Fibroblast of lung (primary cell): ENCODE measurements at regions not wholly inside any gene's neighbourhood (a gene's known extent, or its start where the extent isn't known, plus 50 kb on each side); places are given as distances from the start of the nearest gene placed in this dataset.

ENCODE experiments used
- DNase-seq, 2 donors: peaks; one replicate each; pipeline versions ENCODE4 v3.0.0 to v3.0.0-alpha.2; 2010; ENCODE audit warnings: low read depth in 2 of 2
- H2AFZ ChIP-seq: 2 replicates; pipeline ENCODE4 v1.5.1; 2012; ENCODE audit warnings: low read length, control low read depth, inconsistent platforms
- H3K27ac ChIP-seq: 2 replicates; pipeline ENCODE4 v1.5.1; 2011; ENCODE audit warnings: low read length, control low read depth; ENCODE audit not compliant: insufficient read depth
- H3K27me3 ChIP-seq: 2 replicates; pipeline ENCODE4 v1.5.1; 2011; ENCODE audit warnings: mild to moderate bottlenecking, low read length; ENCODE audit not compliant: control insufficient read depth, insufficient read depth
- H3K36me3 ChIP-seq: 2 replicates; pipeline ENCODE4 v1.5.1; 2011; ENCODE audit warnings: low read length; ENCODE audit not compliant: control insufficient read depth, insufficient read depth
- H3K4me1 ChIP-seq: 2 replicates; pipeline ENCODE4 v1.5.1; 2011; ENCODE audit warnings: low read length; ENCODE audit not compliant: control insufficient read depth, insufficient read depth; ENCODE audit errors: extremely low read depth
- H3K4me2 ChIP-seq: 2 replicates; pipeline ENCODE4 v1.5.1; 2011; ENCODE audit warnings: low read length, control low read depth; ENCODE audit not compliant: insufficient read depth; ENCODE audit errors: extremely low read depth
- H3K4me3 ChIP-seq, 4 experiments: fragments of 200-600 bp in 1 of 4; sonication (generic) in 1 of 4; replicated peaks in 1 of 4; 2 replicates each; pipeline ENCODE4 v1.5.1; 2011 to 2016; ENCODE audit warnings: low read length in 4 of 4, low read depth in 3 of 4, mild to moderate bottlenecking in 3 of 4, control low read depth in 2 of 4, inconsistent platforms in 1 of 4, mixed read lengths in 1 of 4; ENCODE audit not compliant: insufficient read depth in 1 of 4; ENCODE audit errors: control extremely low read depth in 1 of 4
- H3K79me2 ChIP-seq: 2 replicates; pipeline ENCODE4 v1.5.1; 2012; ENCODE audit warnings: mild to moderate bottlenecking, low read length, inconsistent platforms; ENCODE audit not compliant: control insufficient read depth, insufficient read depth
- H3K9ac ChIP-seq: 2 replicates; pipeline ENCODE4 v1.5.1; 2011; ENCODE audit warnings: mild to moderate bottlenecking, low read length, control low read depth; ENCODE audit not compliant: insufficient read depth
- H3K9me3 ChIP-seq: 2 replicates; pipeline ENCODE4 v1.5.1; 2012; ENCODE audit warnings: low read depth, low read length; ENCODE audit not compliant: control insufficient read depth, insufficient read depth
- H4K20me1 ChIP-seq: 2 replicates; pipeline ENCODE4 v1.5.1; 2011; ENCODE audit warnings: low read length; ENCODE audit not compliant: control insufficient read depth, insufficient read depth; ENCODE audit errors: extremely low read depth
- EZH2 ChIP-seq: IDR thresholded peaks from 2 replicates; pipeline ENCODE4 v1.5.1; 2012; ENCODE audit warnings: low read length, control low read depth, mild to moderate bottlenecking; ENCODE audit errors: missing control alignments
- TF ChIP-seq, protein P1 (sequence below), 2 donors: IDR thresholded peaks in 1 of 2; conservative IDR thresholded peaks in 1 of 2; 1 replicate in 1 of 2; 2 replicates in 1 of 2; pipeline ENCODE4 v1.5.1; 2011 to 2012; ENCODE audit warnings: low read length in 2 of 2, control low read depth in 1 of 2, inconsistent platforms in 1 of 2, low read depth in 1 of 2, mild to moderate bottlenecking in 1 of 2

DNA sequence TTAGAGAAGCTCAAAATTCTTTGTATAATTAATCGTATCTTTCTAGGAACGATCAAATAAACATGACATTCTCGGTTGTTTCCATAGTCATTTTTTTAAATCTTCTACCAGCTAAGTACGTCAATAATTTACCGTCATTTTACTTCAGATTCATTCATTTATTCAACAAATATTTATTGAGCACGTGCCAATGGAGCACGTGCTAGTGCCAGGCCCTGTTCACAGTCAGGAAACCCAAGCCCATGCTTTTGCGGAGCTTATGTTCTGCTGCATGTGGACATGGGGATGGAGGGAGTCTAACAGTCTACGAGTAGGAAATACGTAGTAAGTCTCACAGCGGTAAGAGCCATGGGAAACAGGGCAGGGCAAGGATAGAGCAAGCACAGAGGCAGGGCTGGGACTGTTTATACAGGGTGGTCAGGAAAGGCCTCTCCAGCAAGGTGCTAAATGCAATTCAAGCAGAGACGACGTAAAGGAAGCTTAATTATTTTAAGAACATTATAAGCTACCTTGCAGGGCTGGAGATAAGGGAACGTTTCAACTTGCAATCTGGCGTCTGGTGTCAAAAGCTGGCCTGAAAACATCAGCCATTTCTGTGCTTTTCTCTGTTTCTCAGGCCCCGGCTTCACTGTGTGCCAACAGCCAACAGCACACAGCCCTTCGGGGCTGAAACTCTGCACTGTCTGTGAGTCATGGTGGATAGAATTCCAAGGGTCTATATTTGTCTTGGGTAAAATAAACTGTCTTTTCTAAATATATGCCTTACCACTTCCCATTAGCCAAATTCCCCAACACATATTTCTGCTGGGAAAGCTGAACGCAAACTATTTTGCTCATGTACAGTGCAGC, 517.1 kb upstream of the ZFP42 start:
- Histone ChIP-seq H3K27me3 (no peaks in the 10 kb centered on the region), H3K4me2 (peak overlapping the region; percentile 66), H2AFZ (peak overlapping the region; percentile 43), H3K9ac (peak overlapping the region; percentile 9), H3K79me2 (no peaks in the 10 kb centered on the region), H4K20me1 (no peaks in the 10 kb centered on the region), H3K36me3 (no peaks in the 10 kb centered on the region), H3K4me3 (peak overlapping the region in 1 of 4 experiments; percentile 8), H3K9me3 (no peaks in the 10 kb centered on the region), H3K27ac (peak overlapping the region; percentile 73), H3K4me1 (peaks cover 25% of the 10 kb centered on the region)
- TF ChIP-seq EZH2, result no peak
- TF ChIP-seq, protein P1, sequence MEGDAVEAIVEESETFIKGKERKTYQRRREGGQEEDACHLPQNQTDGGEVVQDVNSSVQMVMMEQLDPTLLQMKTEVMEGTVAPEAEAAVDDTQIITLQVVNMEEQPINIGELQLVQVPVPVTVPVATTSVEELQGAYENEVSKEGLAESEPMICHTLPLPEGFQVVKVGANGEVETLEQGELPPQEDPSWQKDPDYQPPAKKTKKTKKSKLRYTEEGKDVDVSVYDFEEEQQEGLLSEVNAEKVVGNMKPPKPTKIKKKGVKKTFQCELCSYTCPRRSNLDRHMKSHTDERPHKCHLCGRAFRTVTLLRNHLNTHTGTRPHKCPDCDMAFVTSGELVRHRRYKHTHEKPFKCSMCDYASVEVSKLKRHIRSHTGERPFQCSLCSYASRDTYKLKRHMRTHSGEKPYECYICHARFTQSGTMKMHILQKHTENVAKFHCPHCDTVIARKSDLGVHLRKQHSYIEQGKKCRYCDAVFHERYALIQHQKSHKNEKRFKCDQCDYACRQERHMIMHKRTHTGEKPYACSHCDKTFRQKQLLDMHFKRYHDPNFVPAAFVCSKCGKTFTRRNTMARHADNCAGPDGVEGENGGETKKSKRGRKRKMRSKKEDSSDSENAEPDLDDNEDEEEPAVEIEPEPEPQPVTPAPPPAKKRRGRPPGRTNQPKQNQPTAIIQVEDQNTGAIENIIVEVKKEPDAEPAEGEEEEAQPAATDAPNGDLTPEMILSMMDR (conservative IDR thresholded peaks at IDR 0.05 in 1 of 2, IDR thresholded peaks at IDR 0.05 in 1 of 2; ENCODE audit: low read depth in 1 of 2, low read length in 2 of 2), result no peak
- DNase-seq, result peak; percentile 86 to 93

GRCh38 chr4:187479511-187479910, 516.1 kb upstream of the ZFP42 start:
- H3K4me1 ChIP-seq, result peaks cover 25% of the 10 kb centered on the region
- H3K4me2 ChIP-seq, result peak overlapping the region; percentile 66
- H3K9ac ChIP-seq, result no peak overlapping the region
- no peaks in the 10 kb centered on the region for H4K20me1 ChIP-seq
- no peaks in the 10 kb centered on the region for H3K27me3 ChIP-seq
- no peak overlapping the region for H3K4me3 ChIP-seq
- no peak overlapping the region for H2AFZ ChIP-seq
- no peak for TF ChIP-seq EZH2
- TF ChIP-seq, protein P1 (conservative IDR thresholded peaks at IDR 0.05 in 1 of 2, IDR thresholded peaks at IDR 0.05 in 1 of 2; ENCODE audit: low read depth in 1 of 2, low read length in 2 of 2), result no peak
- H3K36me3 ChIP-seq, result no peaks in the 10 kb centered on the region
- H3K9me3 ChIP-seq, result no peaks in the 10 kb centered on the region
- peak overlapping the region; percentile 73 for H3K27ac ChIP-seq
- peak; percentile 11 to 21 for DNase-seq
- no peaks in the 10 kb centered on the region for H3K79me2 ChIP-seq

GRCh38 chr4:187480146-187481145, 515.1 kb upstream of the ZFP42 start:
- DNase-seq, result peak; percentile 39 to 44
- Histone ChIP-seq H3K9me3 (no peaks in the 10 kb centered on the region), H3K27ac (peak overlapping the region; percentile 8), H2AFZ (peak overlapping the region; percentile 51), H3K9ac (no peak overlapping the region), H4K20me1 (no peaks in the 10 kb centered on the region), H3K4me3 (no peak overlapping the region), H3K4me1 (peaks cover 25% of the 10 kb centered on the region), H3K79me2 (no peaks in the 10 kb centered on the region), H3K27me3 (no peaks in the 10 kb centered on the region), H3K36me3 (no peaks in the 10 kb centered on the region), H3K4me2 (peak overlapping the region; percentile 66)
- TF ChIP-seq EZH2, result no peak
- TF ChIP-seq, protein P1 (conservative IDR thresholded peaks at IDR 0.05 in 1 of 2, IDR thresholded peaks at IDR 0.05 in 1 of 2; ENCODE audit: low read depth in 1 of 2, low read length in 2 of 2), result no peak
